Activated CD4-positive, alpha-beta memory T cell treated with anti-CD3 and anti-CD28 coated beads for 36 hours (primary cell): ENCODE measurements at regions not wholly inside any gene's neighbourhood (a gene's known extent, or its start where the extent isn't known, plus 50 kb on each side); places are given as distances from the start of the nearest gene placed in this dataset.

Experiments used
- CTCF ChIA-PET: fragments of 350-600 bp; sonication (Branson Sonifier 250); formaldehyde crosslinking; loops from one replicate; lab custom pipeline; 2021; ENCODE audit warnings: antibody characterized with exemption, inconsistent platforms; lab: Charles Lee
- POLR2A ChIA-PET: fragments of 350-600 bp; sonication (Branson Sonifier 250); formaldehyde crosslinking; loops from one replicate; lab custom pipeline; 2021; ENCODE audit warnings: antibody characterized with exemption; lab: Charles Lee
- DNase-seq: peaks from one replicate; pipeline ENCODE4 v3.0.0-alpha.2; 2020
- H3K27ac Mint-ChIP-seq: one replicate; pipeline ENCODE4 v1.8.0; 2021; ENCODE audit warnings: mixed read lengths
- H3K27me3 Mint-ChIP-seq: one replicate; pipeline ENCODE4 v1.8.0; 2021; ENCODE audit warnings: mixed read lengths
- H3K36me3 Mint-ChIP-seq: one replicate; pipeline ENCODE4 v1.8.0; 2021; ENCODE audit warnings: mixed read lengths
- H3K4me1 Mint-ChIP-seq: one replicate; pipeline ENCODE4 v1.8.0; 2021; ENCODE audit warnings: low read depth, mixed read lengths
- H3K4me3 Mint-ChIP-seq: one replicate; pipeline ENCODE4 v1.8.0; 2021; ENCODE audit warnings: mild to moderate bottlenecking, mixed read lengths
- H3K9me3 Mint-ChIP-seq: one replicate; pipeline ENCODE4 v1.8.0; 2021; ENCODE audit warnings: mixed read lengths
- intact Hi-C: fragments of 100-400 bp; cut with micrococcal nuclease; formaldehyde crosslinking; loops from one replicate; pipeline ENCODE4 v1.15.1; 2023

DNA sequence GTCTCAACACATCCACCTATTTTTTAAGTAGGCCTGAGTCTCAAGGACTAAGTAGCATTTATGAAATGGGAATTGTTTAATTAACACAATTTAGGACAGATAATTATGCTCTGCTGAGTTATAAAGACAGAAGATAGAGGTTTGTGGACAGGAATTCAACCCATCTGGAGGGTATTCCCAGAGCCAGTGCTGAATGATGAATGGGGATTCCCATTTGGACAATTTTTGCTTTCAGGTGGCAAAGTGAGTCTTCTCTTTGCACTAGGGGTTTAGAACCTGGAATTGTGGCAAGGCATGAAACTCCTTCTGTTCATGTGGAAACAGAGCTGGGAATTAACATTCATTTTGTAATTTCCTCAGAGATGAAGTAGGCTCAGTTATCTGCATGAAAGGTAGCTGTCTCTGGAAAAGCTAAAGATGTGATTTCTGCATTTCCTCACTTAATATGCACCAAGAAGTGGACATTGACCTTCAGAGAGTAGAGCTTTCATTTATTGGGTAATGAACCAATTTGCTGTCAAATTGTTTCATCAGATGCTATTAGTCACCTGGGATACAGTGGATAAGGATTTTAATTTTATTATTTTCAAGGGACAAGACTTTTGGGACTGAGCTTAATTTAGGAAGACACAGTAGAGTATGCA is 212.1 kb upstream of the NRXN1 start:
- Mint-ChIP-seq H3K27ac (no peak overlapping the region), H3K36me3 (no peaks in the 10 kb centered on the region), H3K27me3 (no peaks in the 10 kb centered on the region), H3K4me1 (no peaks in the 10 kb centered on the region), H3K4me3 (no peak overlapping the region), H3K9me3 (no peaks in the 10 kb centered on the region)
- CTCF ChIA-PET, result no interaction called here
- no peak for DNase-seq
- intact Hi-C loops, result no loop called here
- POLR2A ChIA-PET, result no interaction called here

- H3K4me3 Mint-ChIP-seq, result no peak overlapping the region
- no peak for DNase-seq
- POLR2A ChIA-PET, result no interaction called here
- H3K36me3 Mint-ChIP-seq, result no peaks in the 10 kb centered on the region
- no peak overlapping the region for H3K27ac Mint-ChIP-seq
- H3K4me1 Mint-ChIP-seq, result no peaks in the 10 kb centered on the region
- H3K27me3 Mint-ChIP-seq, result no peaks in the 10 kb centered on the region
- H3K9me3 Mint-ChIP-seq, result peaks cover 6% of the 10 kb centered on the region
- CTCF ChIA-PET, result no interaction called here
- intact Hi-C loops, result no loop called here
Measured at GRCh38 chr2:51237626-51238271, 205.8 kb upstream of the NRXN1 start.

DNA sequence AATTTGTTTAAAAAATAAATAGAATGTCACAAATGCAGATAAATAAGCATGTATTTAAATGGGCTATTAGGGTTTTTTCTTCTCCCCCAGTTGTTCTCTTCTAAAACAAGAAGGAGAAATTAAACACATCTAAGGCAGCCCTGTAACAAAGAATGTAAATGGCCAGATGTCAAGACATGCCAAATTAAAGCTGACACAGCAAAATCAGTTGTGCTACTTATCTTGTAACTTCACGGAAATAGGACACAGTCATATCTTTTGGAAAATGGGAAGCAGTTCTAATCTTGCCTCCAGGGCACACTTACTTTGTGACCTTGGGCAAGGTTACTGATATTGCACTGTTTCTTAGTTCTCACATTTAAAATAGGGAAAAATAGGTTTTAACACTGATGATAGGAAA is 200.1 kb upstream of the NRXN1 start:
- intact Hi-C loops, result no loop called here
- Mint-ChIP-seq H3K36me3 (no peaks in the 10 kb centered on the region), H3K9me3 (peaks cover 15% of the 10 kb centered on the region), H3K27me3 (no peaks in the 10 kb centered on the region), H3K4me1 (no peaks in the 10 kb centered on the region), H3K4me3 (no peak overlapping the region), H3K27ac (no peak overlapping the region)
- ChIA-PET POLR2A (no interaction called here), CTCF (no interaction called here)
- no peak for DNase-seq

GRCh38 chr2:51231071-51231470 is 199.1 kb upstream of the NRXN1 start:
- Mint-ChIP-seq H3K27ac (no peak overlapping the region), H3K4me1 (no peaks in the 10 kb centered on the region), H3K4me3 (no peak overlapping the region), H3K9me3 (peaks cover 19% of the 10 kb centered on the region), H3K36me3 (no peaks in the 10 kb centered on the region), H3K27me3 (no peaks in the 10 kb centered on the region)
- intact Hi-C loops, result no loop called here
- ChIA-PET CTCF (no interaction called here), POLR2A (no interaction called here)
- no peak for DNase-seq

DNA sequence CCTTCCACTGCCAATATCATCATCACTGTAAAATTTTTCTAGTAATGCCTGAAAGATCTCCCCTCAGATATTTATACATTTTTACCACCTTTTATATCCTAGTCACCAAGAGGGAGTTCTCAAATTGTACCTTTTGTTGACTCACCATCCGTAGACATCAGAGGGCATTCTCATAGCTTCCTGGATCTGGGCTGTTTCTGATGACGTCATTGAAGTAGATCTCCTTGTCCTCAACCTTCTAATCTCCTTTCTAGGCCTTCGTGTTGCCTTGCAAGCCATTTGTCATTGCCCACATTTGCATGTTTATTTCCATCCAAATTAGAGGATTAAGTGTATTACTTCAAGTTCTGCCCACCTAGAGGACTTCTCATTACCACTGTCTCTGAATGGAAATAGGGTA is 193.4 kb upstream of the NRXN1 start:
- no peaks in the 10 kb centered on the region for H3K27me3 Mint-ChIP-seq
- peaks cover 21% of the 10 kb centered on the region for H3K9me3 Mint-ChIP-seq
- ChIA-PET CTCF (no interaction called here), POLR2A (no interaction called here)
- intact Hi-C loops, result no loop called here
- no peaks in the 10 kb centered on the region for H3K36me3 Mint-ChIP-seq
- H3K4me3 Mint-ChIP-seq, result no peak overlapping the region
- no peak overlapping the region for H3K27ac Mint-ChIP-seq
- no peak for DNase-seq
- H3K4me1 Mint-ChIP-seq, result no peaks in the 10 kb centered on the region

DNA sequence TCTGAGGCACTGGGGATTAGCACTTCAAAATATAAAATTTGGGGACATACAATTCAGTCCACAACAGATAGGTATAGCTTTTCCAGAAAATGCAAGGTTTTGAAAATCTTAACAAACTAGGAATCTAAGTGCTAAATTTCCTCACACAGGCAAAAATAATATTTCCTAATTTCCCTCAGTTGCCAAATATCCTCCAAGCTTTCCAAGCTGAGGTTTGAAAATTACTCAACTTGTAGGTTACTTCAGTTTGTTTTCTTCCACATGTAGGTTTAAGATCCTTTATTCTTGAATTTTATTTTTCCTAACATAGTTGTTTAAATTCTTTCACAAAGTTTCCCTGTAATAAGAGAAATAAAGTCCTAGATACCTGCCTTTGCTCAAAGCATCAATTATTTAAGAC is 192.9 kb upstream of the NRXN1 start:
- no peaks in the 10 kb centered on the region for H3K27me3 Mint-ChIP-seq
- CTCF ChIA-PET, result interaction anchor here (0.7 kb wide), 1 partner anchor 17 kb away, joined by 3 read pairs; no protein-coding TSS in a partner anchor
- POLR2A ChIA-PET, result no interaction called here
- H3K9me3 Mint-ChIP-seq, result peaks cover 21% of the 10 kb centered on the region
- no peak overlapping the region for H3K4me3 Mint-ChIP-seq
- no peaks in the 10 kb centered on the region for H3K4me1 Mint-ChIP-seq
- DNase-seq, result no peak
- no peaks in the 10 kb centered on the region for H3K36me3 Mint-ChIP-seq
- H3K27ac Mint-ChIP-seq, result no peak overlapping the region
- intact Hi-C loops, result no loop called here

DNA sequence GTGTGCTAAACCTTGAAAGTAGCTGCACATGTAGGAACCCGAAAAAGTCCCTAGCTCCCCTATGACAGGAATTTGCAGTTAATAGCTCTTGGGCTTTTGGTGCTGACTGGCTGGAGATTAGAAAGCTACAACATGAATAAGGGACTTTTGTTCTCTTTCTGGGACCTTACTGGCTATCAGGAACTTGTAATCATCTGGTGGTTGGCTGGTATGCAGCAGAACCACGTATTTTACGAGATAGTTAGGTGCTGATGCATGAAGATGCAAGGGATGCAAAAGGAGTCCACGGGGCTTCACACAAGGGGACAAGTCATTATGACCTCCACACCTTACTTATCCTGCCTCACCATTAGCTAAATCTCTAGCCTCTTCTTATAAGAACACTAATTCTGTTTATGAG is 190.2 kb upstream of the NRXN1 start:
- H3K4me1 Mint-ChIP-seq, result no peaks in the 10 kb centered on the region
- POLR2A ChIA-PET, result no interaction called here
- H3K36me3 Mint-ChIP-seq, result no peaks in the 10 kb centered on the region
- no peaks in the 10 kb centered on the region for H3K27me3 Mint-ChIP-seq
- intact Hi-C loops, result no loop called here
- peaks cover 12% of the 10 kb centered on the region for H3K9me3 Mint-ChIP-seq
- H3K4me3 Mint-ChIP-seq, result no peak overlapping the region
- no peak for DNase-seq
- no peak overlapping the region for H3K27ac Mint-ChIP-seq
- CTCF ChIA-PET, result no interaction called here

DNA sequence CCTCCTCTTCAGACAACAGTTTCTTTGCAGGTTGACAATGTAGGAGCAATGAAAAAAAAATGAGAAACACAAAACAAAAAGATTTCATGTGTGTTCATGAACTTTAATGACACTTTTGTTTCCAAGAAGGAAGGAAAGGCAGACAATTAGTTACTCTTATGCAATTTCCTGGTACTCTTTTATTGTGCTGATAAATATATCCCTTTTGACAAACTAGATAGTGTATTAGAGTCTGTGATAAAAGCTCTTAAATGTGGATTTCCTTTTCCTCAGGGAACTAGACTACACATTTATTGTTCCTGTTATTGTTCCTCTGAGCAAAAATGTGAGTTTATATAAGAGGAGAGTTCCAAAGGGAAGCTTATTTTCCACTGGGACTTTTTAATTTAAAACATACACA is 188.7 kb upstream of the NRXN1 start:
- DNase-seq, result no peak
- no peaks in the 10 kb centered on the region for H3K36me3 Mint-ChIP-seq
- H3K9me3 Mint-ChIP-seq, result peaks cover 6% of the 10 kb centered on the region
- intact Hi-C loops, result no loop called here
- H3K27me3 Mint-ChIP-seq, result no peaks in the 10 kb centered on the region
- CTCF ChIA-PET, result no interaction called here
- no peak overlapping the region for H3K27ac Mint-ChIP-seq
- no peak overlapping the region for H3K4me3 Mint-ChIP-seq
- POLR2A ChIA-PET, result no interaction called here
- H3K4me1 Mint-ChIP-seq, result no peaks in the 10 kb centered on the region

GRCh38 chr2:51220080-51220479 is 188.1 kb upstream of the NRXN1 start:
- intact Hi-C loops, result no loop called here
- Mint-ChIP-seq H3K27ac (no peak overlapping the region), H3K9me3 (peaks cover 6% of the 10 kb centered on the region), H3K27me3 (no peaks in the 10 kb centered on the region), H3K4me3 (no peak overlapping the region), H3K4me1 (no peaks in the 10 kb centered on the region), H3K36me3 (no peaks in the 10 kb centered on the region)
- ChIA-PET CTCF (no interaction called here), POLR2A (no interaction called here)
- no peak for DNase-seq

DNA sequence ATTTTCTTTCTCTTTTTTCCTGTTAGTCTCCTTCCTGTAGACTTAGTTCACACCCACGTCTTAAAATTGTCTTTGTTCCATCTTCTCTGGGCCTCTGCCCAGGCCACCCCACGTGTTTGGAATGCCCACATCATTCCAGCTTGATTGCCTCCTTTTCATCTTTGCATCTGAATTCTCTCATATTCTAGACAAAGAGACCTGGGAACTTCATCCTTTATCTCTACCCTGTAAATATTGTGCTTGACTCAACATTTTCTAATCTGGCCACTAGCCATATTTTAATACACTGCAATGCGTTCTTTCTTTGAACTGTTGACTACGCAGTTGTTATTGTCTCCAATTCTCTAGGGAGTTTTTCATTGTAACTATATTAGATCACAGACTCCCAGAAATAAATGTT is 187.5 kb upstream of the NRXN1 start:
- POLR2A ChIA-PET, result no interaction called here
- H3K4me3 Mint-ChIP-seq, result no peak overlapping the region
- peaks cover 6% of the 10 kb centered on the region for H3K9me3 Mint-ChIP-seq
- no peak for DNase-seq
- H3K4me1 Mint-ChIP-seq, result no peaks in the 10 kb centered on the region
- H3K27ac Mint-ChIP-seq, result no peak overlapping the region
- H3K27me3 Mint-ChIP-seq, result no peaks in the 10 kb centered on the region
- intact Hi-C loops, result no loop called here
- no peaks in the 10 kb centered on the region for H3K36me3 Mint-ChIP-seq
- CTCF ChIA-PET, result no interaction called here

DNA sequence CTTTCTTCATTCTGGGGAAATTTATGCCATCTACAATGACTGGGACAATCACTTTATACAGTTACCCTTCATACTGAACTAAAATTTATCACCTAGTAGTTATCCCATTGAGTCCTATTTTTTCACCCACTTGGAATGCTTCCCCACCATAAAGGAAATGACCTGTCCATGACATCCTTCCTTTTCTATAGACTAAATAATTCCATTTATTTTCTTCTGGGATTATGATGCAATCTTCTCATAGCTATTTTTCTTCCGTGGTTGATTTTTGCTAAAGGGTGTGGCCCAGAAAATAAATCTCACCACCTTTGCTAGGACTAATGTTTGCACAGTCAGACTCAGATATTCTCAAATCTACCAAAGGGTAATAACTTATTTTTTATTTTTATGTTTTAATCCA is 186.1 kb upstream of the NRXN1 start:
- H3K36me3 Mint-ChIP-seq, result no peaks in the 10 kb centered on the region
- H3K4me1 Mint-ChIP-seq, result no peaks in the 10 kb centered on the region
- DNase-seq, result no peak
- no peaks in the 10 kb centered on the region for H3K27me3 Mint-ChIP-seq
- ChIA-PET POLR2A (no interaction called here), CTCF (no interaction called here)
- H3K9me3 Mint-ChIP-seq, result peaks cover 2% of the 10 kb centered on the region
- H3K4me3 Mint-ChIP-seq, result no peak overlapping the region
- no peak overlapping the region for H3K27ac Mint-ChIP-seq
- intact Hi-C loops, result no loop called here

DNA sequence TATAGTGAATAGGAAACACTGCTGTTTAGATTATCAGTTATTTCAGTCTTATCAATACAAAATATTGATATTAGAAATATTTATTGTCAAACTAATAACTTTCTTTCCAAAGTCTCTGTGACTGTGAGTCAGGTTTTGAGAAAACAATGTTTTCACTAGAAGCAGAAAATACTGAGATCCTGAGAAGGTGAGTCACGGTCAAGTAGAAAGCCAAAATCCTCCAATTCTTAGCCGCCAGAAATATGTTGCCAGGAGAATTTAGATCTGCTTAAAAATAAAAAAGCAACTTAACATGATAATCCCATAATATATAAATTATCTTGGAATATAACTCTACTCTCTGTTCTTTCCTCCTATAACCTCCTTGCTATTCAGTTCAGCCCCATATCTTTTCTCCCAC is 181.9 kb upstream of the NRXN1 start:
- no peaks in the 10 kb centered on the region for H3K4me1 Mint-ChIP-seq
- ChIA-PET CTCF (no interaction called here), POLR2A (no interaction called here)
- H3K36me3 Mint-ChIP-seq, result no peaks in the 10 kb centered on the region
- intact Hi-C loops, result no loop called here
- DNase-seq, result no peak
- no peaks in the 10 kb centered on the region for H3K27me3 Mint-ChIP-seq
- H3K9me3 Mint-ChIP-seq, result peaks cover 3% of the 10 kb centered on the region
- H3K27ac Mint-ChIP-seq, result no peak overlapping the region
- no peak overlapping the region for H3K4me3 Mint-ChIP-seq

- no peaks in the 10 kb centered on the region for H3K4me1 Mint-ChIP-seq
- no peak overlapping the region for H3K4me3 Mint-ChIP-seq
- H3K36me3 Mint-ChIP-seq, result no peaks in the 10 kb centered on the region
- ChIA-PET CTCF (no interaction called here), POLR2A (no interaction called here)
- peaks cover 5% of the 10 kb centered on the region for H3K9me3 Mint-ChIP-seq
- no peak overlapping the region for H3K27ac Mint-ChIP-seq
- intact Hi-C loops, result no loop called here
- DNase-seq, result no peak
- H3K27me3 Mint-ChIP-seq, result no peaks in the 10 kb centered on the region
Measured at GRCh38 chr2:51212374-51212773, 180.4 kb upstream of the NRXN1 start.
